Fibroblast of mammary gland (primary cell): ENCODE measurements at regions not wholly inside any gene's neighbourhood (a gene's known extent, or its start where the extent isn't known, plus 50 kb on each side); places are given as distances from the start of the nearest gene placed in this dataset.
A peak's percentile ranks its signal among the peaks of the same experiment; 100 is the strongest.
"Not testable (repeated sequence)": the region's sequence is repeated elsewhere in the genome, so short reads cannot be mapped to it uniquely, and the experiment has no call there.

Source experiments
- DNase-seq: peaks from one replicate; pipeline ENCODE4 v3.0.0-alpha.2; 2010; ENCODE audit warnings: low read depth
- H3K4me3 ChIP-seq: 2 replicates; pipeline ENCODE4 v1.5.1; 2011; ENCODE audit warnings: low read depth, mild to moderate bottlenecking, low read length, moderate library complexity; ENCODE audit not compliant: control insufficient read depth
- TF ChIP-seq, protein P1 (sequence below): conservative IDR thresholded peaks from 2 replicates; pipeline ENCODE4 v1.5.1; 2011; ENCODE audit warnings: low read depth, low read length, inconsistent platforms; ENCODE audit not compliant: control insufficient read depth, insufficient read depth

DNA sequence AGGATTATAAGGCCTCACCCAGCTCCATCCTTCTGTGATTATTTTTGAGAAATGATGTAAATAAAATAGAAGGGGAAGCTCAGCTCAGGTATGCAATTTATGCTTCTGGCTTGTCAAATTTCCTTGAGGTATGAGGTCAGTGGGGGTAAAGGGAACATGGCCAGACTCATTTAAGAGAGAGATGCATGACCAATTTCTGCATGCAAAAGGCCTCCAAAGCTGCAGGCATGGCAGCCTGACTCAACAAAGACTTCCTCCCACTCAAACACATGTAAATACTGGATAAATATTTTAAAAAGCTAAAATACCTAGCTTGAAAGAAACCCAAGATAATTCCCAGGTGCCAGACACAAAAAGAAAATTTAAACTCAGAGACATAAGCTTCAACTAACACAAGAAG lies 101.4 kb upstream of the SLC1A3 start:
- no peak overlapping the region for H3K4me3 ChIP-seq
- TF ChIP-seq, protein P1, sequence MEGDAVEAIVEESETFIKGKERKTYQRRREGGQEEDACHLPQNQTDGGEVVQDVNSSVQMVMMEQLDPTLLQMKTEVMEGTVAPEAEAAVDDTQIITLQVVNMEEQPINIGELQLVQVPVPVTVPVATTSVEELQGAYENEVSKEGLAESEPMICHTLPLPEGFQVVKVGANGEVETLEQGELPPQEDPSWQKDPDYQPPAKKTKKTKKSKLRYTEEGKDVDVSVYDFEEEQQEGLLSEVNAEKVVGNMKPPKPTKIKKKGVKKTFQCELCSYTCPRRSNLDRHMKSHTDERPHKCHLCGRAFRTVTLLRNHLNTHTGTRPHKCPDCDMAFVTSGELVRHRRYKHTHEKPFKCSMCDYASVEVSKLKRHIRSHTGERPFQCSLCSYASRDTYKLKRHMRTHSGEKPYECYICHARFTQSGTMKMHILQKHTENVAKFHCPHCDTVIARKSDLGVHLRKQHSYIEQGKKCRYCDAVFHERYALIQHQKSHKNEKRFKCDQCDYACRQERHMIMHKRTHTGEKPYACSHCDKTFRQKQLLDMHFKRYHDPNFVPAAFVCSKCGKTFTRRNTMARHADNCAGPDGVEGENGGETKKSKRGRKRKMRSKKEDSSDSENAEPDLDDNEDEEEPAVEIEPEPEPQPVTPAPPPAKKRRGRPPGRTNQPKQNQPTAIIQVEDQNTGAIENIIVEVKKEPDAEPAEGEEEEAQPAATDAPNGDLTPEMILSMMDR, result no peak

DNA sequence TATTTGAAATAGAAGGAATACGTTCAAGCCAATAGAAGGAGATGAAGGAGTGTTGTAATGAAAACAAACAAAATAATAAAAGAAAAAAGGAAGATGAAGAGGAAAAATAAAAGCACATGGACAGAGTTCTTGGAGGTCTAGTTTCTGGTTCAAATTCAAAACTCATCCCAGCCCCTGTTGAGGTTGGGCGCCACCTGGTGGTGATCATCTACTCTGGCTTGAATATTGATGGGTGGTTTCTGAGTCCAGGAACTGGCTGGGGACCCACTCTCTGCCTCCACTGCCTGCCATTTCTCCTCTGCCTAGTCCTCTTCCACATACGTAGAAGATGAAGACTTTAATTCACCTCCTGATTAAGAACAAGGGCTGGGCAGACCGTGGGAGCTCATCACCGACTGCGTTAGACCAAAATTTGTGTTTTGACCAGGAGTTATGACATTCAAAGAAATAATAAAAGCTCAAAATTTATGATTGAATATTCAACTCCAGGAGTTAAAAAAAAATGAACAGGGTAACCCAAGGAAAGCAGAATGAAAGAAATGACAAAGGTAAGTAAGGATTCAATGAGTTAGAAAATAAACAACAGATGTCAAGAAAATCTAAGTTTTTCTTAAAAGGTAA lies 99.0 kb upstream of the SLC1A3 start:
- TF ChIP-seq, protein P1, result peak; percentile 95
- H3K4me3 ChIP-seq, result no peak overlapping the region
- peak; percentile 77 for DNase-seq

More for the DNA sequence above, 101.4 kb upstream of the SLC1A3 start:
- no peak for DNase-seq

DNA sequence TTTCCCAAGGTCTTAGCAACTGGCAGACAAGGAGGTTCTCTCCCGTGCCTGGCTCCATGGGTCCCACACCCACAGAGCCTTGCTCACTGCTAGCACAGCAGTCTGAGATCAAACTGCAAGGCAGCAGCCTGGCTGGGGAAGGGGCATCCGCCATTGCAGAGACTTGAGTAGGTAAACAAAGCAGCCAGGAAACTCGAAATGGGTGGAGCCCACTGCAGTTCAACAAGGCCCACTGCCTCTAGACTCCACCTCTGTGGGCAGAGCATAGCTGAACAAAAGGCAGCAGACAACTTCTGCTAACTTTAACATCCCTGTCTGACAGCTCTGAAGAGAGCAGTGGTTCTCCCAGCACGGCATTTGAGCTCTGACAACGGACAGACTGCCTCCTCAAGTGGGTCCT lies 98.1 kb upstream of the SLC1A3 start:
- DNase-seq, H3K4me3 ChIP-seq: not testable (repeated sequence)

DNA sequence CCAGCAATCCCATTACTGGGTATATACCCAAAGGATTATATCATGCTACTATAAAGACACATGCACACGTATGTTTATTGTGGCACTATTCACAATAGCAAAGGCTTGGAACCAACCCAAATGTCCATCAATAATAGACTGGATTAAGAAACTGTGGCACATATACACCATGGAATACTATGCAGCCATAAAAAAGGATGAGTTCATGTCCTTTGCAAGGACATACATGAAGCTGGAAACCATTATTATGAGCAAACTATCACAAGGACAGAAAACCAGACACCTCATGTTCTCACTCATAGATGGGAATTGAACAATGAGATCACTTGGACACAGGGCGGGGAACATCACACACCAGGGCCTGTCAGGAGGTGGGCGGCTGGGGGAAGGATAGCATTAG lies 92.8 kb upstream of the SLC1A3 start:
- DNase-seq, H3K4me3 ChIP-seq: not testable (repeated sequence)

DNA sequence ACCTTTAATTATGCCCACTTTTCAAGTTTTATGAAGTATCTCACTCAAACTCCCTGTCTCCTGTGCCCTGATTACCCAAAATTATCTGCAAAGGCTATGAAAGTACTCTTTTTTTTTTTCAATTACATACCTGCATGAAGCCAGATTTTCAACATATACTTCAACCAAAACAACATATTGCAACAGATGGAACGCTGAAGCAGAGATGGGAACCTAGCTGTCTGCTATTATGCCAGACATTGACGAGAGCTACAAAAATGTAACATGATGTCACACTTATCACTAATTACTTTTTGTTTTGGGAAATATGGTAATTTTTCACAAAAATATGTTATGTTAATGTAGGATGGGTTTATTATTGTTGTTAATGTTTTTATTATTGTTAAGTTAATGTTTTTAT lies 86.5 kb upstream of the SLC1A3 start:
- TF ChIP-seq, protein P1, result no peak
- no peak for DNase-seq

DNA sequence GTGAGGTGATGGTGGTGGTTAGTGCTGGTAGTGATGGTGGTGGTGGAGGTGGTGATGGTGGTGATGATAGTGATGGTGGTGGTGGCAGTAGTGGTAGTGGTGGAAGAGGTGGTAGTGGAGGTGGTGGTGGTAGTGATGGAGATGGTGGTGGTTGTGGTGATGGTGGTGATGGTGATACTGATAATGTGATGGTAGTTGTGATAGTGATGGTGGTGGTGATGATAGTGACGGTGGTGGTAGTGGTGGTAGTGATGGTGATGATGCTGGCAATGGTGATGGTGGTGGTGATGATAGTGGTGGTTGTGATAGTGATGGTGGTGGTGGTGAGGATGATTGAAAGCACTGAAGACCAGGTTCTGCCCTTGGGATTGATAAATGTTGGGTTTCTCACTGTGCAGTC lies 85.2 kb upstream of the SLC1A3 start:
- DNase-seq, result no peak
- no peak overlapping the region for H3K4me3 ChIP-seq
- TF ChIP-seq, protein P1, result no peak

More for the DNA sequence above, 86.5 kb upstream of the SLC1A3 start:
- H3K4me3 ChIP-seq, result no peak overlapping the region

DNA sequence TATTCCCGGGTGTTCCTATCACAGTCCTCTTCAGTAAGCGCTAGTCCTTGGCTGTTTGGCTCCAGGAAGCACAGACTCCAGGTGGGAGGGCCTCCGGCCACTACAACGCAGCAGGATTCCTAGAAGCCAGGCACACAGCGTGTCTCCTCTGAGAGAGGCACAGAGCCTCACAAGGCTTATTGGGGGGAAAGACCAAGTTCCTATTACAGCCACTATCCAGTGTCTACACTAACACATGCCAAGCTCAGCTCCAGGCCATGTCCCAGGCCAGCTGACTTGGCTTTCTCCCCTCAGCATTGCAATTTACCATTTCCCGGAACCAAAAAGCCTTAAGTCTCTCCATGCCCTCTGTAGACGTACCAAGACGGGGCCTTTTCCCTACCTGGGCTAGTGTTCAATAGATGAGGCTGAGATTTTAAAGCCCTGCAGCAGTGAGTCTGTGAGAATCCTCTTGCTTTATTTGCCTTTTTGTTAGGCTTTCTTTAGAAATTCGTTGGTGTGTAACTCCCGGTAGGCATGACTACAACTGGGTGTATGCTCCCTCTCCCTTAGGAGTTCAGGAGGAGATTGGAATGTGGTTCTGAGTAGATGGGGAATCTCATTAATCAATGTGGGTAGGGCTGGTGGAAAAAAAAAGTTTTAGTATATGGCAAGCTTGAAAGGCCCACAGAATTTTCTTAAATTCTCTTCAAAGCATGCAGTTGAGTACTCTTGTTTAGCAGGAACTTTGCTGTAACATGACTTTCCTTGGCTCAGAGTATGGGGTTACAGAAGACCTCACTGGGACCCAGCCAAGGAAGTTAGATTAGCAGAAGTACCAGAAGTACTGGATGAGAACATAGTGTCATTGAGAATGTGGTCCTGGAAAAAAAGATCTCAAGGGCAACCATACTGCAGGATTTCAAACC lies 84.3 kb upstream of the SLC1A3 start:
- TF ChIP-seq, protein P1, result no peak
- DNase-seq, result no peak
- H3K4me3 ChIP-seq, result no peak overlapping the region
